ENCODE measurements at regions not wholly inside any gene's neighbourhood (a gene's known extent, or its start where the extent isn't known, plus 50 kb on each side); places are given as distances from the start of the nearest gene placed in this dataset.

- TF ChIP-seq CTCF (IDR thresholded peaks at IDR 0.05) (no peak), POLR2A (IDR thresholded peaks at IDR 0.05) (no peak)
These were observed 206.7 kb upstream of the PTPRZ1 start for GRCh38 chr7:121666306-121666705.

Data from body of pancreas (tissue), 4 donors.